NCI-H2227 treated with DMSO at 0.1 percent for 48 hours (cell line): ENCODE measurements at regions not wholly inside any gene's neighbourhood (a gene's known extent, or its start where the extent isn't known, plus 50 kb on each side); places are given as distances from the start of the nearest gene placed in this dataset.

ENCODE experiments used
- DNase-seq: peaks from one replicate; lab custom pipeline; 2025; lab: John Stamatoyannopoulos, UW

GRCh38 chr15:46420990-46421389 is 786.2 kb downstream of the SQOR start:
- DNase-seq: no peak

GRCh38 chr15:46441294-46442062 is 806.6 kb downstream of the SQOR start:
- no peak for DNase-seq

GRCh38 chr15:46442184-46442583 is 807.4 kb downstream of the SQOR start:
- DNase-seq: no peak

GRCh38 chr15:46442901-46443590 is 808.2 kb downstream of the SQOR start:
- no peak for DNase-seq

- DNase-seq: no peak
Observed at GRCh38 chr15:46450112-46450809, 815.4 kb downstream of the SQOR start.

- DNase-seq: no peak
Observed at GRCh38 chr15:46450810-46451182, 816.0 kb downstream of the SQOR start.

GRCh38 chr15:46452297-46452820 is 817.5 kb downstream of the SQOR start:
- no peak for DNase-seq

- no peak for DNase-seq
Observed at GRCh38 chr15:46456456-46456855, 821.6 kb downstream of the SQOR start.

GRCh38 chr15:46460431-46461094 is 825.7 kb downstream of the SQOR start:
- DNase-seq: no peak

- DNase-seq: no peak
Observed at GRCh38 chr15:46461416-46461815, 826.6 kb downstream of the SQOR start.

GRCh38 chr15:46467041-46467440 is 832.2 kb downstream of the SQOR start:
- DNase-seq: no peak

GRCh38 chr15:46471096-46471495 is 836.3 kb downstream of the SQOR start:
- no peak for DNase-seq

- no peak for DNase-seq
Observed at GRCh38 chr15:46489276-46489675, 854.4 kb downstream of the SQOR start.

GRCh38 chr15:46496491-46497115 is 861.8 kb downstream of the SQOR start:
- DNase-seq: no peak

GRCh38 chr15:46502667-46503066 is 867.8 kb downstream of the SQOR start:
- no peak for DNase-seq

- no peak for DNase-seq
Observed at GRCh38 chr15:46518381-46518780, 883.6 kb downstream of the SQOR start.

- no peak for DNase-seq
Observed at GRCh38 chr15:46523701-46524100, 888.9 kb downstream of the SQOR start.

- no peak for DNase-seq
Observed at GRCh38 chr15:46525984-46526725, 891.3 kb downstream of the SQOR start.

GRCh38 chr15:46526726-46527110 is 891.9 kb downstream of the SQOR start:
- DNase-seq: no peak

- no peak for DNase-seq
Observed at GRCh38 chr15:46543626-46544025, 908.8 kb downstream of the SQOR start.

- no peak for DNase-seq
Observed at GRCh38 chr15:46548989-46549388, 914.2 kb downstream of the SQOR start.
